A549 (cell line): ENCODE measurements at regions not wholly inside any gene's neighbourhood (a gene's known extent, or its start where the extent isn't known, plus 50 kb on each side); places are given as distances from the start of the nearest gene placed in this dataset.

ENCODE experiments used
- ATAC-seq, 2 experiments: fragments of 200-7000 bp in 1 of 2; fragments of >200 bp in 1 of 2; cut with Nextera tagmentation in 1 of 2; cut with Tn5 transposase in 1 of 2; 3 replicates each; pipeline versions ENCODE4 v1.8.0 to v1.9.1; 2018 to 2020; ENCODE audit warnings: mild to moderate bottlenecking in 1 of 2, moderate library complexity in 1 of 2
- CTCF ChIA-PET: fragments of 300-600 bp; sonication (Branson Sonifier 250); formaldehyde crosslinking; extraction: SDS; loops from one replicate; lab custom pipeline; 2021; ENCODE audit warnings: antibody characterized with exemption, inconsistent platforms; lab: Yijun Ruan, JAX
- POLR2A ChIA-PET: fragments of 350-600 bp; formaldehyde crosslinking; extraction: SDS; loops from one replicate; lab custom pipeline; 2021; ENCODE audit warnings: antibody characterized with exemption, inconsistent platforms; lab: Yijun Ruan, JAX
- DNase-seq, 2 experiments: peaks; one replicate each; pipeline versions ENCODE4 v3.0.0 to v3.0.0-alpha.2; 2011 to 2016; ENCODE audit warnings: low read depth in 1 of 2, low spot score in 1 of 2
- FAIRE-seq: peaks from 2 replicates; lab custom pipeline; 2011; peaks lifted over from hg19 to GRCh38; lab: Jason Lieb, UNC
- H3K27ac ChIP-seq, 2 experiments: fragments of >200 bp; sonication (Bioruptor Twin); formaldehyde crosslinking; 3 replicates each; pipeline ENCODE4 v1.5.1; 2016 to 2017
- H3K4me1 ChIP-seq: fragments of >200 bp; sonication (Bioruptor Twin); formaldehyde crosslinking; 3 replicates; pipeline ENCODE4 v1.6.1; 2016
- H3K4me2 ChIP-seq: fragments of >200 bp; sonication (Bioruptor Twin); formaldehyde crosslinking; 3 replicates; pipeline ENCODE4 v1.6.1; 2016
- H3K4me3 ChIP-seq: fragments of >200 bp; sonication (Bioruptor Twin); formaldehyde crosslinking; 3 replicates; pipeline ENCODE4 v1.5.1; 2016
- H3K9me3 ChIP-seq: fragments of >200 bp; sonication (Bioruptor Twin); formaldehyde crosslinking; 3 replicates; pipeline ENCODE4 v1.6.1; 2016
- CBX2 ChIP-seq: fragments of 200-600 bp; sonication (generic); IDR thresholded peaks from 2 replicates; pipeline ENCODE4 v1.6.1; 2016; ENCODE audit warnings: low read depth, mild to moderate bottlenecking, borderline replicate concordance
- CBX8 ChIP-seq: fragments of 200-600 bp; sonication (generic); IDR thresholded peaks from 2 replicates; pipeline ENCODE4 v1.6.1; 2016
- CEBPB ChIP-seq, 2 experiments: fragments of >200 bp in 1 of 2; sonication (Bioruptor Twin) in 1 of 2; formaldehyde crosslinking in 1 of 2; IDR thresholded peaks; 2 replicates each; pipeline ENCODE4 v1.6.1; 2012 to 2016
- CHD2 ChIP-seq: fragments of 150-350 bp; IDR thresholded peaks from 2 replicates; pipeline ENCODE4 v1.6.1; 2014; ENCODE audit warnings: low read length; ENCODE audit not compliant: partially characterized antibody
- CHD4 ChIP-seq: fragments of 200-600 bp; sonication (generic); IDR thresholded peaks from 2 replicates; pipeline ENCODE4 v1.6.1; 2016; ENCODE audit warnings: antibody characterized with exemption, mild to moderate bottlenecking, borderline replicate concordance
- EHF ChIP-seq: fragments of 250-450 bp; sonication (Bioruptor Pico); IDR thresholded peaks from 2 replicates; pipeline ENCODE4 v1.5.0; 2020; ENCODE audit warnings: mild to moderate bottlenecking
- EP300 ChIP-seq, 2 experiments: fragments of >200 bp; sonication (Bioruptor Twin); formaldehyde crosslinking; IDR thresholded peaks; 2 replicates in 1 of 2; 3 replicates in 1 of 2; pipeline ENCODE4 v1.6.1; 2016 to 2017
- FOSB ChIP-seq: fragments of 250-450 bp; sonication (Bioruptor Pico); IDR thresholded peaks from 2 replicates; pipeline ENCODE4 v1.5.0; 2020; ENCODE audit warnings: mild to moderate bottlenecking, moderate library complexity
- FOSL2 ChIP-seq, 2 experiments: fragments of 450-650 bp in 1 of 2; fragments of >200 bp in 1 of 2; sonication (Bioruptor Twin) in 1 of 2; formaldehyde crosslinking; IDR thresholded peaks; 2 replicates each; pipeline versions ENCODE4 v1.5.0 to v1.6.1; 2016 to 2020; ENCODE audit warnings: mild to moderate bottlenecking in 1 of 2, moderate library complexity in 1 of 2
- HDAC2 ChIP-seq: fragments of 200-600 bp; sonication (generic); IDR thresholded peaks from 2 replicates; pipeline ENCODE4 v1.6.1; 2016
- HOXA7 ChIP-seq: fragments of 250-450 bp; sonication (Bioruptor Pico); IDR thresholded peaks from 2 replicates; pipeline ENCODE4 v1.5.0; 2020; ENCODE audit warnings: mild to moderate bottlenecking, moderate library complexity
- JUN ChIP-seq, 2 experiments: fragments of >200 bp; sonication (Bioruptor Twin); formaldehyde crosslinking; IDR thresholded peaks; 2 replicates in 1 of 2; 3 replicates in 1 of 2; pipeline ENCODE4 v1.6.1; 2016 to 2017
- JUNB ChIP-seq: fragments of >200 bp; sonication (Bioruptor Twin); formaldehyde crosslinking; IDR thresholded peaks from 2 replicates; pipeline ENCODE4 v1.6.1; 2016
- KDM1A ChIP-seq: fragments of 200-600 bp; sonication (generic); IDR thresholded peaks from 2 replicates; pipeline ENCODE4 v1.6.1; 2016; ENCODE audit warnings: low read depth, mild to moderate bottlenecking
- MAFK ChIP-seq: fragments of 450-650 bp; IDR thresholded peaks from 2 replicates; pipeline ENCODE4 v1.6.1; 2014; ENCODE audit not compliant: partially characterized antibody
- MYC ChIP-seq: IDR thresholded peaks from 2 replicates; pipeline ENCODE4 v1.6.1; 2012; ENCODE audit warnings: mild to moderate bottlenecking, inconsistent platforms, low read length, improper control_type of control experiment, borderline replicate concordance
- NPAS2 ChIP-seq: fragments of 250-450 bp; sonication (Bioruptor Pico); IDR thresholded peaks from 2 replicates; pipeline ENCODE4 v1.8.0; 2022; ENCODE audit warnings: mild to moderate bottlenecking, moderate library complexity, borderline replicate concordance
- NR3C1 ChIP-seq: fragments of >200 bp; sonication (Bioruptor Twin); formaldehyde crosslinking; IDR thresholded peaks from 3 replicates; pipeline ENCODE4 v1.6.1; 2017
- POLR2A ChIP-seq: IDR thresholded peaks from 2 replicates; pipeline ENCODE4 v1.6.1; 2012; ENCODE audit warnings: mild to moderate bottlenecking, low read length
- POLR2AphosphoS2 ChIP-seq: conservative IDR thresholded peaks from 2 replicates; pipeline ENCODE4 v1.6.1; 2012; ENCODE audit warnings: low read length, improper control_type of control experiment, inconsistent platforms
- RAD21 ChIP-seq, 2 experiments: fragments of >200 bp in 1 of 2; sonication (Bioruptor Twin) in 1 of 2; formaldehyde crosslinking in 1 of 2; IDR thresholded peaks in 1 of 2; conservative IDR thresholded peaks in 1 of 2; 2 replicates in 1 of 2; 3 replicates in 1 of 2; pipeline ENCODE4 v1.6.1; 2012 to 2018; ENCODE audit warnings: inconsistent platforms in 1 of 2
- RARB ChIP-seq: fragments of 250-450 bp; sonication (Bioruptor Pico); IDR thresholded peaks from 2 replicates; pipeline ENCODE4 v1.8.0; 2021; ENCODE audit warnings: mild to moderate bottlenecking, moderate library complexity
- RNF2 ChIP-seq: fragments of 200-600 bp; sonication (generic); IDR thresholded peaks from 2 replicates; pipeline ENCODE4 v1.6.1; 2016; ENCODE audit warnings: low read depth, mild to moderate bottlenecking, antibody characterized with exemption, moderate library complexity, borderline replicate concordance
- SMC3 ChIP-seq: fragments of >200 bp; sonication (Bioruptor Twin); formaldehyde crosslinking; IDR thresholded peaks from 3 replicates; pipeline ENCODE4 v1.6.1; 2018; ENCODE audit warnings: inconsistent platforms
- TFCP2L1 ChIP-seq: fragments of 250-450 bp; sonication (Bioruptor Pico); IDR thresholded peaks from 2 replicates; pipeline ENCODE4 v1.5.0; 2021; ENCODE audit warnings: mild to moderate bottlenecking
- TP53 ChIP-seq: fragments of 250-450 bp; sonication (Bioruptor Pico); IDR thresholded peaks from 2 replicates; pipeline ENCODE4 v1.5.0; 2021; ENCODE audit warnings: mild to moderate bottlenecking, moderate library complexity
- ZFP36 ChIP-seq: fragments of 450-650 bp; IDR thresholded peaks from 2 replicates; pipeline ENCODE4 v1.6.1; 2014; ENCODE audit warnings: borderline replicate concordance; ENCODE audit not compliant: partially characterized antibody
- ZNF302 ChIP-seq: fragments of 250-450 bp; sonication (Bioruptor Pico); IDR thresholded peaks from 2 replicates; pipeline ENCODE4 v1.9.0; 2021; ENCODE audit warnings: inconsistent platforms, mild to moderate bottlenecking, moderate library complexity
- ZSCAN20 ChIP-seq: fragments of 250-450 bp; sonication (Bioruptor Pico); IDR thresholded peaks from 2 replicates; pipeline ENCODE4 v1.8.0; 2022; ENCODE audit warnings: mild to moderate bottlenecking, moderate library complexity
- WGBS: methylation state at CpG from one replicate; pipeline ENCODE4 v1.1.6; 2017; ENCODE audit errors: missing lambda C conversion rate; 5-methylcytosine and 5-hydroxymethylcytosine counted together
- TF ChIP-seq, protein P1 (sequence below): fragments of >200 bp; sonication (Bioruptor Twin); formaldehyde crosslinking; IDR thresholded peaks from 3 replicates; pipeline ENCODE4 v1.5.1; 2016
- TF ChIP-seq, protein P2 (sequence below): IDR thresholded peaks from 2 replicates; pipeline ENCODE4 v1.6.1; 2012
- TF ChIP-seq, protein P3 (sequence below): fragments of 150-350 bp; IDR thresholded peaks from 2 replicates; pipeline ENCODE4 v1.6.1; 2014; ENCODE audit warnings: low read depth, mild to moderate bottlenecking, low read length
- TF ChIP-seq, protein P4 (sequence below): fragments of >200 bp; sonication (Bioruptor Twin); formaldehyde crosslinking; IDR thresholded peaks from 2 replicates; pipeline ENCODE4 v1.6.1; 2016
- TF ChIP-seq, protein P5 (sequence below): IDR thresholded peaks from 2 replicates; pipeline ENCODE4 v1.6.1; 2012; ENCODE audit warnings: low read depth, borderline replicate concordance

DNA sequence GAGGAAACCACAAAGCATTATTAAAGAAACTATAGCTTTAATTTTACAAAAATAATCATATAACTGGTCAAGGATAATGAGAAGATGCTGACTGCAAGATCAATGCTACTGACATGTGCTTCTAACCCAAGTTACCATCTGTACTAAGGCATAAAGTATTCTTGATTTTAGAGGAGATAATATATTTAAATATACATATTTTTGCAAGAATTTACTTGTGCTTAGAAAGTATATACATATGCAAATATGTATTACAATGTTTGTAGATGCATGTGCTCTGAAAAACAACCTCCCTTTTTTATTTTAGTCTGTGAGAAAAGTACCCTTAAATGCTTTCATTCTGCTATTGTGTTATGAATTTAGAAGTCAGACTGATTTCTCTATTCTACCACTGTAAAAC, 740.7 kb upstream of the SLIT2 start (continued):
- TF ChIP-seq CHD4 = no peak
- no peak for TF ChIP-seq NR3C1
- TF ChIP-seq, protein P1, sequence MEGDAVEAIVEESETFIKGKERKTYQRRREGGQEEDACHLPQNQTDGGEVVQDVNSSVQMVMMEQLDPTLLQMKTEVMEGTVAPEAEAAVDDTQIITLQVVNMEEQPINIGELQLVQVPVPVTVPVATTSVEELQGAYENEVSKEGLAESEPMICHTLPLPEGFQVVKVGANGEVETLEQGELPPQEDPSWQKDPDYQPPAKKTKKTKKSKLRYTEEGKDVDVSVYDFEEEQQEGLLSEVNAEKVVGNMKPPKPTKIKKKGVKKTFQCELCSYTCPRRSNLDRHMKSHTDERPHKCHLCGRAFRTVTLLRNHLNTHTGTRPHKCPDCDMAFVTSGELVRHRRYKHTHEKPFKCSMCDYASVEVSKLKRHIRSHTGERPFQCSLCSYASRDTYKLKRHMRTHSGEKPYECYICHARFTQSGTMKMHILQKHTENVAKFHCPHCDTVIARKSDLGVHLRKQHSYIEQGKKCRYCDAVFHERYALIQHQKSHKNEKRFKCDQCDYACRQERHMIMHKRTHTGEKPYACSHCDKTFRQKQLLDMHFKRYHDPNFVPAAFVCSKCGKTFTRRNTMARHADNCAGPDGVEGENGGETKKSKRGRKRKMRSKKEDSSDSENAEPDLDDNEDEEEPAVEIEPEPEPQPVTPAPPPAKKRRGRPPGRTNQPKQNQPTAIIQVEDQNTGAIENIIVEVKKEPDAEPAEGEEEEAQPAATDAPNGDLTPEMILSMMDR = no peak
- no peak for TF ChIP-seq CEBPB (IDR thresholded peaks at IDR 0.05)
- TF ChIP-seq RAD21 (conservative IDR thresholded peaks at IDR 0.05 in 1 of 2, IDR thresholded peaks at IDR 0.05 in 1 of 2) = no peak
- no peak for TF ChIP-seq TP53 (CRISPR knock-in tag)
- TF ChIP-seq FOSB (CRISPR knock-in tag) = no peak
- TF ChIP-seq, protein P2, sequence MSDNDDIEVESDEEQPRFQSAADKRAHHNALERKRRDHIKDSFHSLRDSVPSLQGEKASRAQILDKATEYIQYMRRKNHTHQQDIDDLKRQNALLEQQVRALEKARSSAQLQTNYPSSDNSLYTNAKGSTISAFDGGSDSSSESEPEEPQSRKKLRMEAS = no peak
- TF ChIP-seq RNF2 = no peak
- TF ChIP-seq POLR2AphosphoS2 = no peak
- TF ChIP-seq, all 56 proteins: peak for 0

DNA sequence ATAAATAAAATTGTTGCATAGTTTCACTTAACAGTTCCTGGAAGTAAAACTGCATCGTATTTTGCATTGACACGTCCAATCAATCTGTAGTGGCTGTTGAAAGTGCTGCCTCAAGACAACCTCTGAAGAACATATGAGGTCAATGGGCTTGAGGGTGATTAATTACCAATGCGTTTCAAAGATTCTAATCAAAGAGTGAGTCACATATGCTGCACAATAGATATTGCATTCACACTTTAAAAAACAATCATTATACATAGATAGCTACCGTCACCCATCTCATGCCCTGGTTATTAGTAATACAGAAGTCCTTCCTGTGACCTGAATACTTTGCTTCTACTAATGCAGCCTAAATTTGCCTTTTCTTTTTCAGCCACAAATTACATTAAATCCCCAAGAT, 743.3 kb upstream of the SLIT2 start:
- CTCF ChIA-PET = no interaction called here
- POLR2A ChIA-PET = no interaction called here
- Histone ChIP-seq H3K4me1 (no peaks in the 10 kb centered on the region), H3K27ac (no peak overlapping the region), H3K9me3 (no peaks in the 10 kb centered on the region), H3K4me3 (no peak overlapping the region), H3K4me2 (no peak overlapping the region)
- FAIRE-seq (no peak), DNase-seq (no peak), ATAC-seq (no peak)
- WGBS = 5% methylated on average over 4 of the region's 4 CpGs
- TF ChIP-seq CBX8 (no peak), CHD2 (no peak), NPAS2 (CRISPR knock-in tag) (no peak), EP300 (IDR thresholded peaks at IDR 0.05) (no peak), EHF (CRISPR knock-in tag) (no peak), RNF2 (no peak), ZSCAN20 (no peak), JUNB (no peak), HOXA7 (no peak), MAFK (no peak), RARB (no peak), FOSB (CRISPR knock-in tag) (no peak), TFCP2L1 (CRISPR knock-in tag) (no peak), CHD4 (no peak)
- TF ChIP-seq, protein P3, sequence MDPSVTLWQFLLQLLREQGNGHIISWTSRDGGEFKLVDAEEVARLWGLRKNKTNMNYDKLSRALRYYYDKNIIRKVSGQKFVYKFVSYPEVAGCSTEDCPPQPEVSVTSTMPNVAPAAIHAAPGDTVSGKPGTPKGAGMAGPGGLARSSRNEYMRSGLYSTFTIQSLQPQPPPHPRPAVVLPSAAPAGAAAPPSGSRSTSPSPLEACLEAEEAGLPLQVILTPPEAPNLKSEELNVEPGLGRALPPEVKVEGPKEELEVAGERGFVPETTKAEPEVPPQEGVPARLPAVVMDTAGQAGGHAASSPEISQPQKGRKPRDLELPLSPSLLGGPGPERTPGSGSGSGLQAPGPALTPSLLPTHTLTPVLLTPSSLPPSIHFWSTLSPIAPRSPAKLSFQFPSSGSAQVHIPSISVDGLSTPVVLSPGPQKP = no peak
- TF ChIP-seq, protein P4, sequence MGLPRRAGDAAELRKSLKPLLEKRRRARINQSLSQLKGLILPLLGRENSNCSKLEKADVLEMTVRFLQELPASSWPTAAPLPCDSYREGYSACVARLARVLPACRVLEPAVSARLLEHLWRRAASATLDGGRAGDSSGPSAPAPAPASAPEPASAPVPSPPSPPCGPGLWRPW = no peak

DNA sequence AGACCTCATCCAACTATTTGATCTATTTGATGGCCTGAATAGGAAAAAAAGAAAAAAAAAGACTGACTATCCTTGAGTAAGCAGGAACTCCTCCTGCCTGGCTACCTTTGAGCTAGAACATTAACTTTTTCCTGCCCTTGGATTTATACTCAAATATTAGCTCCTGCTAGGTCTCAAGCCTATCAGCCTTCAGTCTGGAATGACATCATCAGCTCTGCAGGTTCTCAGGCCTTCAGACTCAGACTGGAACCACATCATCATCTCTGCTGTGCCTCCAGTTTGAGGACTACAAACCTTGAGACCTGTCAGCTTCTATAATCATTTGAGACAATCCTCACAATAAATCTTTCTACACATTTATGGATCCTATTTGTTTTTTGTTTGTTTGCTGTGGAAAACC, 754.0 kb upstream of the SLIT2 start:
- Histone ChIP-seq H3K4me2 (no peak overlapping the region), H3K27ac (no peak overlapping the region), H3K9me3 (no peaks in the 10 kb centered on the region), H3K4me3 (no peak overlapping the region), H3K4me1 (no peaks in the 10 kb centered on the region)
- ChIA-PET CTCF (no interaction called here), POLR2A (no interaction called here)
- no peak for ATAC-seq
- FAIRE-seq = no peak
- no peak for DNase-seq
- TF ChIP-seq EP300 (IDR thresholded peaks at IDR 0.05) (no peak), ZNF302 (CRISPR knock-in tag) (no peak), CBX8 (no peak), MYC (no peak), FOSB (CRISPR knock-in tag) (no peak), JUNB (no peak), ZFP36 (no peak), JUN (IDR thresholded peaks at IDR 0.05) (no peak), KDM1A (no peak), FOSL2 (IDR thresholded peaks at IDR 0.05) (no peak), FOSL2 (CRISPR knock-in tag; IDR thresholded peaks at IDR 0.05) (no peak), SMC3 (no peak), EHF (CRISPR knock-in tag) (no peak), HOXA7 (no peak), POLR2A (no peak), HDAC2 (no peak), ZSCAN20 (no peak), RNF2 (no peak), CBX2 (no peak)
- TF ChIP-seq, protein P5, sequence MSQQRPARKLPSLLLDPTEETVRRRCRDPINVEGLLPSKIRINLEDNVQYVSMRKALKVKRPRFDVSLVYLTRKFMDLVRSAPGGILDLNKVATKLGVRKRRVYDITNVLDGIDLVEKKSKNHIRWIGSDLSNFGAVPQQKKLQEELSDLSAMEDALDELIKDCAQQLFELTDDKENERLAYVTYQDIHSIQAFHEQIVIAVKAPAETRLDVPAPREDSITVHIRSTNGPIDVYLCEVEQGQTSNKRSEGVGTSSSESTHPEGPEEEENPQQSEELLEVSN = no peak
- TF ChIP-seq, protein P4 = no peak
